Neural progenitor cell (in vitro differentiated cells): ENCODE measurements at regions not wholly inside any gene's neighbourhood (a gene's known extent, or its start where the extent isn't known, plus 50 kb on each side); places are given as distances from the start of the nearest gene placed in this dataset.
A peak's percentile ranks its signal among the peaks of the same experiment; 100 is the strongest.

ENCODE experiments used
- DNase-seq: peaks from one replicate; pipeline ENCODE4 v3.0.0-alpha.2; 2016; ENCODE audit warnings: low spot score
- H2AFZ ChIP-seq: fragments of 200-600 bp; sonication (generic); replicated peaks from 2 replicates; pipeline ENCODE4 v1.6.1; 2016; ENCODE audit warnings: antibody characterized with exemption
- H3F3A ChIP-seq: fragments of 200-600 bp; sonication (generic); 2 replicates; pipeline ENCODE4 v1.6.1; 2016; ENCODE audit warnings: antibody characterized with exemption, low read depth
- H3K27ac ChIP-seq: fragments of 200-600 bp; sonication (generic); 2 replicates; pipeline ENCODE4 v1.5.1; 2016; ENCODE audit warnings: mild to moderate bottlenecking
- H3K27me3 ChIP-seq: fragments of 200-600 bp; sonication (generic); 2 replicates; pipeline ENCODE4 v1.6.1; 2016; ENCODE audit warnings: mild to moderate bottlenecking, moderate library complexity
- H3K36me3 ChIP-seq: fragments of 200-600 bp; sonication (generic); 2 replicates; pipeline ENCODE4 v1.5.1; 2016
- H3K4me1 ChIP-seq: fragments of 200-600 bp; sonication (generic); 2 replicates; pipeline ENCODE4 v1.6.1; 2016; ENCODE audit warnings: mixed run types
- H3K4me2 ChIP-seq: fragments of 200-600 bp; sonication (generic); 2 replicates; pipeline ENCODE4 v1.6.1; 2016
- H3K4me3 ChIP-seq: fragments of 200-600 bp; sonication (generic); 2 replicates; pipeline ENCODE4 v1.5.1; 2016
- H3K79me2 ChIP-seq: fragments of 200-600 bp; sonication (generic); 2 replicates; pipeline ENCODE4 v1.6.1; 2016; ENCODE audit warnings: low read depth
- H3K9ac ChIP-seq: fragments of 200-600 bp; sonication (generic); 2 replicates; pipeline ENCODE4 v1.6.1; 2016
- H3K9me3 ChIP-seq: fragments of 200-600 bp; sonication (generic); 2 replicates; pipeline ENCODE4 v1.5.1; 2016; ENCODE audit warnings: low read depth
- H4K20me1 ChIP-seq: fragments of 200-600 bp; sonication (generic); 2 replicates; pipeline ENCODE4 v1.6.1; 2016; ENCODE audit warnings: low read depth
- H3K27ac Mint-ChIP-seq: 3 replicates; pipeline ENCODE4 v1.8.0; 2021; ENCODE audit warnings: mixed read lengths
- H3K27me3 Mint-ChIP-seq: 2 replicates; pipeline ENCODE4 v1.8.0; 2022; ENCODE audit warnings: low read depth, mild to moderate bottlenecking, inconsistent platforms, moderate library complexity, mixed read lengths; ENCODE audit not compliant: insufficient read depth
- H3K36me3 Mint-ChIP-seq: 3 replicates; pipeline ENCODE4 v1.8.0; 2021; ENCODE audit warnings: mixed read lengths
- H3K4me1 Mint-ChIP-seq: 3 replicates; pipeline ENCODE4 v1.8.0; 2021; ENCODE audit warnings: mixed read lengths
- H3K4me3 Mint-ChIP-seq: 3 replicates; pipeline ENCODE4 v1.8.0; 2021; ENCODE audit warnings: mild to moderate bottlenecking, moderate library complexity, mixed read lengths
- H3K9me3 Mint-ChIP-seq: 3 replicates; pipeline ENCODE4 v1.8.0; 2020; ENCODE audit warnings: mixed read lengths
- CTCF ChIP-seq: fragments of 200-600 bp; sonication (generic); IDR thresholded peaks from 2 replicates; pipeline ENCODE4 v1.5.1; 2017; ENCODE audit warnings: antibody characterized with exemption, mild to moderate bottlenecking
- EZH2 ChIP-seq: fragments of 200-600 bp; sonication (generic); IDR thresholded peaks from 2 replicates; pipeline ENCODE4 v1.6.1; 2017; ENCODE audit warnings: antibody characterized with exemption, mild to moderate bottlenecking, moderate library complexity
- EZH2phosphoT487 ChIP-seq: fragments of 200-600 bp; sonication (generic); IDR thresholded peaks from 2 replicates; pipeline ENCODE4 v1.6.1; 2017; ENCODE audit warnings: antibody characterized with exemption

- H3K27ac Mint-ChIP-seq, result no peak overlapping the region
- no peak overlapping the region for H2AFZ ChIP-seq
- no peaks in the 10 kb centered on the region for H3K9me3 Mint-ChIP-seq
- H3K36me3 Mint-ChIP-seq, result no peaks in the 10 kb centered on the region
- no peak overlapping the region for H3K9ac ChIP-seq
- H3K36me3 ChIP-seq, result no peaks in the 10 kb centered on the region
- peaks cover 5% of the 10 kb centered on the region for H3K27me3 Mint-ChIP-seq
- no peak overlapping the region for H3K27ac ChIP-seq
- H3K4me3 Mint-ChIP-seq, result no peak overlapping the region
- H3K4me2 ChIP-seq, result no peak overlapping the region
- no peak overlapping the region for H3K4me3 ChIP-seq
- no peaks in the 10 kb centered on the region for H4K20me1 ChIP-seq
- no peaks in the 10 kb centered on the region for H3F3A ChIP-seq
- H3K4me1 ChIP-seq, result peaks cover 6% of the 10 kb centered on the region
- no peaks in the 10 kb centered on the region for H3K79me2 ChIP-seq
- DNase-seq, result no peak
- peaks cover 17% of the 10 kb centered on the region for H3K4me1 Mint-ChIP-seq
- H3K27me3 ChIP-seq, result no peaks in the 10 kb centered on the region
- H3K9me3 ChIP-seq, result no peaks in the 10 kb centered on the region
- TF ChIP-seq EZH2, result no peak
- TF ChIP-seq EZH2phosphoT487, result no peak
- no peak for TF ChIP-seq CTCF
Observed at GRCh38 chr15:39435244-39435643, 145.6 kb upstream of the THBS1 start.

GRCh38 chr15:39438260-39438659 is 142.6 kb upstream of the THBS1 start:
- Histone ChIP-seq H4K20me1 (no peaks in the 10 kb centered on the region), H3K27ac (no peak overlapping the region), H3K9ac (no peak overlapping the region), H2AFZ (no peak overlapping the region), H3K4me2 (no peak overlapping the region), H3K4me1 (no peaks in the 10 kb centered on the region), H3K27me3 (no peaks in the 10 kb centered on the region), H3K79me2 (no peaks in the 10 kb centered on the region), H3F3A (no peaks in the 10 kb centered on the region), H3K9me3 (no peaks in the 10 kb centered on the region), H3K4me3 (no peak overlapping the region), H3K36me3 (no peaks in the 10 kb centered on the region)
- H3K27me3 Mint-ChIP-seq, result peaks cover 3% of the 10 kb centered on the region
- no peak for DNase-seq
- no peak overlapping the region for H3K27ac Mint-ChIP-seq
- no peaks in the 10 kb centered on the region for H3K9me3 Mint-ChIP-seq
- H3K36me3 Mint-ChIP-seq, result no peaks in the 10 kb centered on the region
- no peak overlapping the region for H3K4me3 Mint-ChIP-seq
- TF ChIP-seq CTCF, result no peak
- TF ChIP-seq EZH2phosphoT487, result no peak
- TF ChIP-seq EZH2, result no peak
- peaks cover 8% of the 10 kb centered on the region for H3K4me1 Mint-ChIP-seq

- Mint-ChIP-seq H3K4me3 (no peak overlapping the region), H3K27ac (peak overlapping the region; percentile 53), H3K36me3 (no peaks in the 10 kb centered on the region), H3K4me1 (peaks cover 3% of the 10 kb centered on the region), H3K27me3 (peaks cover 3% of the 10 kb centered on the region), H3K9me3 (no peaks in the 10 kb centered on the region)
- no peak overlapping the region for H3K27ac ChIP-seq
- H3K9me3 ChIP-seq, result no peaks in the 10 kb centered on the region
- peak; percentile 11 for TF ChIP-seq CTCF
- TF ChIP-seq EZH2phosphoT487, result no peak
- no peaks in the 10 kb centered on the region for H3K27me3 ChIP-seq
- H3K79me2 ChIP-seq, result no peaks in the 10 kb centered on the region
- no peaks in the 10 kb centered on the region for H3F3A ChIP-seq
- no peak overlapping the region for H3K4me3 ChIP-seq
- no peak overlapping the region for H3K4me2 ChIP-seq
- no peaks in the 10 kb centered on the region for H4K20me1 ChIP-seq
- H3K36me3 ChIP-seq, result no peaks in the 10 kb centered on the region
- H3K9ac ChIP-seq, result no peak overlapping the region
- no peak overlapping the region for H2AFZ ChIP-seq
- no peaks in the 10 kb centered on the region for H3K4me1 ChIP-seq
- DNase-seq, result no peak
Observed at GRCh38 chr15:39438799-39439592, 141.9 kb upstream of the THBS1 start.
